ENCODE measurements at regions not wholly inside any gene's neighbourhood (a gene's known extent, or its start where the extent isn't known, plus 50 kb on each side); places are given as distances from the start of the nearest gene placed in this dataset.

GRCh38 chr15:77557564-77557963, 75.1 kb downstream of the LINGO1 start:
- DNase-seq: no peak

DNA sequence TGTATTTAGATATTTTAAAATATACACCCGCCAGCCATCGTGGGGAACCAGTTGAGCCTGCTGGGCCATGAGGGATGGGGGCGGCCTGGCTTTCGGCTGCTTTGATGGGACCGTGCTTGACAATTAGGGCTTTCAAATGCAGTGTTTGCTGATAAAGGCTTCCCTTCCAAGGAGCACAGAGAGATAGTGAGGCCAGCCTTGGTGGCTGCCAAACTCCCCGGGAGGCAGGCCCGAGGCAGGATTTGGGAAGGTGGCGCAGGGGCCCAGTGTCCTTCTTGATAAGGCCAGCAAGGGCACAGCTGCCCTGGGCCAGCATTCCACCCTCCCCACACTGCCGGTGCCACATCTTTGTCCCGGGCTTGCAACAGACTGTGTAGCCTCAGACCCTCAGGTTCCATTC, 75.6 kb downstream of the LINGO1 start:
- DNase-seq: no peak

DNA sequence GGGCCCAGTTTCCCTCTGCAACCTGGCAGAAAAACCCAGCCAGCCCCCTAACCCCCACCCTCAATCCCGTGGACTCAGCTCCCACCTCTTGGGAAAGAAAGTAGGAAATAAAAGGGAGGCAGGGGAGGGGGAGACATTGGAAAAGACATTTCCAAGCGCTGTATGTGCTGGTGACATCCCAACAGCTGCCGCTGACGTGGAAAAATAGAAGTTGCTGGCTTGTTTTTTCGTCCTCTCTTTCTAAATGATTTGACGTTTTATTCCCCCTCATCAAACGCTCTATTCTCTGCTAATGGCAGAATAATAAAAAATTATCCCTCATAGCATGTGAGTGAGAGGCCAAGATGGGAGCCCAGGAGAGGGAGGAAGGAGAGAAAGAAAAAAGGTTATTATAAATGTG, 76.1 kb downstream of the LINGO1 start:
- no peak for DNase-seq

GRCh38 chr15:77555232-77555631, 77.5 kb downstream of the LINGO1 start:
- DNase-seq: no peak

- no peak for DNase-seq
Measured at GRCh38 chr15:77554306-77555080, 78.2 kb downstream of the LINGO1 start.

DNA sequence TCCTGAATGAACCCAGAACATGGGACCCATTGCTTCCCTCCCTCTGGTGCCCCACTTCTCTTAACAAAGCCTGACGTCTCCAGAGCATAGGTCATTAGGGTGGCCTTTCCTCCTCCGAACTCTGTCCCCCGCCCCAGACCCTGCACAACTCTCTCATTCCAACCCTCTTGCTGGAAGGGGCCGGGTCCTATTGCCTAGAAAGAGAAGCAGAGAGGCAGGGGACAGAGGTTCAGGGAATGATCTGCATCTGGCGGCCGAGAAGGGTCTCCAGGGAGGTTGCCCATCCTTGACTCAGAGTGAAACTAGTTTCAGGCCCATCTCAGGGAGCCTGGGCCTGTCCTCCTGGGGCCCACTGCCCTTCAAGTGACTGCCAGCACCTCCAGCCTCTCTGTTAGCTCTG, 79.0 kb downstream of the LINGO1 start:
- DNase-seq: no peak

DNA sequence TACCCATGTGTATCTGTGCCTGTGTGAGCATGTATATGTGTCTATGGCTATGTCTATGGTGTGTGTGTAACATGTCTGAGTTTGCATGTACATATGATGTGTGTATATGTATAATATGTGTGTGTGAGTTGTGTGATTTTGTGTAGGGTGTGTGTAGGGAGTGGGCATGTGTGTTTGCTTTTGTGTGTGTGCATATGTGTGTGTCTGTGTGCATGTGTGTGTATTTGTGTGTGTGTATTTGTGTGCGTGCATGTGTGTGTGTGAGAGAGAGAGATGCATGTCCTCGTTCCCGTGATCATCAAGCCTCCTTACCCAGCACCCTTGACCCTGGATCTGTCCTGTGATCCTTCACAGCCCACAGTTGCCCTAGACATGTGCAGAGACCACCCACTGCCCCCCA, 79.5 kb downstream of the LINGO1 start:
- DNase-seq: no peak

DNA sequence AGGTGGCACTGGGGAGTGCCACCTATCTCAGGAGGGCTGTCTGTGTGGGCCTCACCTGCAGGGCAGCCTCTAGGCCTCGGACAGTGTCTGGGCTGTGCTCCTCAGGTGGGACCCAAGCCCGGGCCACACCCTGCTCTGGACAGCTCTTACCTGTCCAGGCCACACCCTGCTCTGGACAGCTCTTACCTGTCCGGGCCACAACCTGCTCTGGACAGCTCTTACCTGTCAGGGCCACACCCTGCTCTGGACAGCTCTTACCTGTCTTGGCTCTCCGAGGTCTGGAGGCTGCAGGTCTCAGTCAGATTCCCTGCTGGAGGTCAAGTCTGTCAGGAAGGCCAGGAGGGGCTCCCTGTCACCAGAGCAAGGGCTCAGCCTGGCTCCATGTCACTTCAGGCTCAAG, 80.6 kb downstream of the LINGO1 start:
- DNase-seq: no peak

GRCh38 chr15:77550301-77551251, 82.1 kb downstream of the LINGO1 start:
- no peak for DNase-seq

DNA sequence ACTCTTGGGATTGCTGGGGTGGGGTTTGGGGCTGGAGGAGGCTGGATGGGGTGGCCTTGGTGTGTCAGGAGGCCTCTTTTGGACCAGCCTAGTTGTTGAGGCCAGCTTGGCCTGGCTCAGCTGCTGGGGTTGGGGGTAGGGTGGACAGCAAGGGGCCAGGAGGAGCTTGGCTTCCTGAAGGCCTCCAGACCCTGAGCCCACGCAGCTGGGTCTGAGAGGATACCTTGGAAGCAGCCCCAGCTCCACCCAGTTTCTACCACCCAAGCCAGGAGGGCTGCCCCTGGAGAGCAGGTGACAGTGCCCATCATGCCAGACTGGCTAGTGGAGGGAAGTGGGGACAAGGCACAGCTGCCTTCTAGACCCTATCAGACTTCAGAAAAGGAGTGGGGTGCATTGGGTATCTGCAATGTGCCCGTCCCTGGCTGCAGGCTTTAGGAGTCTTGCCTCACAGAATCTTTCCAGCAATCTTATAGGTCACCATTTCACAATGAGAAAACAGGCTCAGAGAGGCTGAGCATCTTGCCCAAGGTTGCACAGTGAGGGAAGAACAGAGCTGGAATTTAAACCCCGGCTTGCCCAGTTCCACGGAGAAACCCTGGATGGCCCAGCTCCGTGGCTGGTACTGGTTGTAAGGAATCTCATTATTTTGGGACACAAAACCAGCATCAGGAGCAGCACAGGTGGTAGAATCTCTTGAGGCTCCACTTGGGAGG, 83.0 kb downstream of the LINGO1 start:
- DNase-seq: no peak

DNA sequence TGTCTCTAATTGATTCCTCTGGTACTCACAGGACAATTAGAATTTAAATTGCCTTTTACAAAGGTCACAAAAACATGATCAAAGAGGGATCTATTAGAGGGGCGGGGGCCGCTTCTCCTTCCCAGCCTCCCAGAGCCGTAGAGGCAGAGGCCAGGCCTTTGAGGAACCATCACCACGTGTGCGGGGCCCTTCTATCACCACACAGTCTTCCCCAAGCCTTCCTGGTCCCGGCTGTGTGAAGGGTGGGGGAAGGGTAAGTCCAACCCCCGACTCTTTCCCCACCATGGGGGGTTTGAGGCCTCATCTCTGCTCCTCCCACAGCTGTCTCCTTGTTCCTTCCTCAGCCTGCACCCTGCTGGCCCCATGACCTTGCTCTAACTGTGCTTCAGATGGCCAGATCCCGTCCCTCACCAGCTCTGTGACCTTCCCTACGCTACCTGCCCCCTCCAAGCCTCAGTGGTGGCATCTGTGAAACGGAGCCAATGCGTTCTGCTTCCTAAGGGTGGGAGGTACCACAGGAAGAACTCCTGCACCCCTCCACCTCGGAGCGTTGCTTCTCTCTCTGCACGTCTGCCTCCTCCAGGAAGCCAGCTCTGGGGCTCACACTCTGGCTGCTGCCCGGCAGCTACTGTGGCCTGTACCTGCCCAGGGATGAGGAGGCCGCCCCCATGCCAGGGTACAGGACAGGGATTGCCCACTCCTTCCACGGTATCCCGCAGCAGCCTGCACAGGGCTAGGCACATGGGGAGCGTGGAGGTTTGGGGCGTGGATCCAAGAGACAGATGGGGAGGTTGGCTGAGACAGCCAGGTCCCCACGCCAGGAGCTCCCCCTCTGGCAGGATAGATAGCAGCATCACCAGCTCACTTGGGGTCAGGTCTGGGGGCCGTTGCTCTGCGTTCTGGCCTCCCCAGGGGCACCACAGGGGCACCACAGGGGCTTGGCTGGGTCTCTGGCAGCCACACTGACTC, 83.8 kb downstream of the LINGO1 start:
- DNase-seq: no peak

- DNase-seq: no peak
Measured at GRCh38 chr15:77547801-77548588, 84.7 kb downstream of the LINGO1 start.

DNA sequence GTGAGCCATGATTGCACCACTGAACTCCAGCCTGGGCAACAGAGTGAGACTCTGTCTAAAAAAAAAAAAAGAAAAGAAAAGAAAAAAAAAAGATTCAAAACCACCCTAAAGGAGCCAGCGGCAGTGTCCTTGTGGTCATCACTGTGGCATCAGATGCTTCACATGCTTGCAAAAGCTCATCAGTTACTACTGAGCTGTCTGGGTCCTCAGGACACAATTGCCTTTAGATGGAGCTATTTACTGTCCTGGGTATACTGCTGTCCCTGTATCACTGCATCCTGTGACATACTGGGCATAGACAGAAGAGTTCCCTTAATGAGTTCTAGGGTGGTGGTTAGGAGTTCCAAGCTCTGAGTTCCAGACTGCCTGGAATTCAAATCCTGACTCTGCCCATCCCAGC, 85.8 kb downstream of the LINGO1 start:
- no peak for DNase-seq

DNA sequence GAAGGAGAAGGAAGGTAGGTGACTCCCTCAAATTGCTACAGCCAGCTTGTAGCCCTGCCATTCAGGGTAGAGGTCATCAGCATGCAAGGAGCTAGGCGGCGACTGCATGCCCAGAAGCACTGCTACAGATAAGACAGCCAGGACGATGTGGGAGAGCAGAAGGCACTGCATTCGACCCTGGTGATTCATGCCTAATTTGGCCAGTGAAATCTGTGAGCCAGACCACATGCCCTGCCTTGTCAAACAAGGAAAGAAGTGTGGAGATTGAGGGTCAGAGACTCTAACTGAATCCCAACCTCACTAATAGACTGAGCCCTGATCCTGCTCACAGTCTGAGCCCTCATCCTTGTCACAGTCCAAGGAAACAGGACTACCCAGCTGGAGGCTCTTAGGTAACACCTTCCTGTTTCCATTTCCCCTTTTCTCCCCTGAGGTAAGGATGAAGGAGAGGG, 86.6 kb downstream of the LINGO1 start:
- DNase-seq: no peak

GRCh38 chr15:77545058-77545457, 87.7 kb downstream of the LINGO1 start:
- DNase-seq: no peak

DNA sequence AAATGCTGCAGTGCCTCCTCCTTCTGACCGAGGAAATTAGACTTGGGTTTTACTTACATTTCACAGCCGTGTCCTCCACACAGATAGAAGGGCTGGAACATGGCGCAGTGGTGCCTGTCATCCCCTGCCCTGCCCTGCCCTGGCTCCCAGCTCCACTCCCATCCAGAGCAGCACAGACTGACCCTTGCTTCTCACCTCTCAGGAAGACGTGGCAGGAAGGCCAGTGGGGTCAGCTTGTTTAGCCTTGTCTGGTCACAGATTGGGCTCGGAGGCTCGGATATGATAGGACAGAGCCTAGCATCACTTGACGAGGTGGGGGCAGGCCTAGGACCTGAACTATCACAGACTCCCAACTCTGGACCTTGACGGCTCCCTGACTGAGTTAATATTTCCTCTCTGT, 88.5 kb downstream of the LINGO1 start:
- no peak for DNase-seq

GRCh38 chr15:77543159-77543882, 89.4 kb downstream of the LINGO1 start:
- DNase-seq: peak; percentile 48

DNA sequence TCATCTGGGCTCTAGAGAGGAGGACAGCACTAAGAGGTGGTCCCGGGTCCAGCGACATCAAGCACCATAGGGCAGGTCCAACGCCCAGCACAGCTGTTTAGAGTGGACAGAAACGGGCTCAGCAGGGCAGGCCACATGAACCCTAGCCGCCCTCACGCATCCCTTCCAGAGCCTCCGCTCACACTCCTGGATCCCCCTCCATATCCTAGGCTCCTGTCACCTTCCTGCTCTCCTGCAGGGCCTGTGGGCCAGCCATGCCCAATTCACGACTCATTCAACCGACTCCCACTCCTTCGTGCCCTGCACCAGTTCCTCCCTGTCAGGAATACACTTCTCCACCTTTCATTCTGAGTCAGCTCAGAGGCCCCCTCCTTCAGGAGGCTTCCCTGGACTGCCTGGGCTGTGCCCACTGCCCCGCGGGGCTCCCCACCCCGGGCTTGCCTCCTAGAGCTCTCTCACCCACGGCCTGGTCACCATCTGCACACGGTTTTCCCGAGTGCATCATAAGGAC, 90.2 kb downstream of the LINGO1 start:
- DNase-seq: no peak

- DNase-seq: no peak
Measured at GRCh38 chr15:77541421-77542181, 91.1 kb downstream of the LINGO1 start.

Data from NCI-H1105 treated with DMSO at 0.1 percent for 48 hours (cell line).